Nephron progenitor cell (in vitro differentiated cells): ENCODE measurements at regions not wholly inside any gene's neighbourhood (a gene's known extent, or its start where the extent isn't known, plus 50 kb on each side); places are given as distances from the start of the nearest gene placed in this dataset.
A peak's percentile ranks its signal among the peaks of the same experiment; 100 is the strongest.

ENCODE experiments used
- DNase-seq: peaks from one replicate; pipeline ENCODE4 v3.0.0; 2021
- H3K27ac Mint-ChIP-seq: 2 replicates; pipeline ENCODE4 v1.8.0; 2021; ENCODE audit warnings: mild to moderate bottlenecking, moderate library complexity, mixed read lengths
- H3K27me3 Mint-ChIP-seq: 2 replicates; pipeline ENCODE4 v1.8.0; 2021; ENCODE audit warnings: mild to moderate bottlenecking, low read depth, mixed read lengths; ENCODE audit not compliant: poor library complexity
- H3K36me3 Mint-ChIP-seq: 2 replicates; pipeline ENCODE4 v1.8.0; 2021; ENCODE audit warnings: low read depth, mixed read lengths
- H3K4me1 Mint-ChIP-seq: 2 replicates; pipeline ENCODE4 v1.8.0; 2021; ENCODE audit warnings: mixed read lengths
- H3K4me3 Mint-ChIP-seq: 2 replicates; pipeline ENCODE4 v1.8.0; 2021; ENCODE audit warnings: mild to moderate bottlenecking, moderate library complexity, mixed read lengths
- H3K9me3 Mint-ChIP-seq: 2 replicates; pipeline ENCODE4 v1.8.0; 2021; ENCODE audit warnings: mild to moderate bottlenecking, moderate library complexity, mixed read lengths
- CTCF ChIP-seq: fragments of 200-600 bp; sonication (generic); IDR thresholded peaks from 2 replicates; pipeline ENCODE4 v1.5.0; 2021; ENCODE audit warnings: antibody characterized with exemption

GRCh38 chr2:45330108-45330507 lies 281.0 kb downstream of the SRBD1 start:
- peaks cover 8% of the 10 kb centered on the region for H3K9me3 Mint-ChIP-seq
- H3K4me1 Mint-ChIP-seq: peaks cover 72% of the 10 kb centered on the region
- no peak for DNase-seq
- peak overlapping the region; percentile 15 for H3K27ac Mint-ChIP-seq
- peaks cover 6% of the 10 kb centered on the region for H3K36me3 Mint-ChIP-seq
- no peak overlapping the region for H3K4me3 Mint-ChIP-seq
- TF ChIP-seq CTCF: no peak
- no peaks in the 10 kb centered on the region for H3K27me3 Mint-ChIP-seq

GRCh38 chr2:45329045-45329677 lies 281.9 kb downstream of the SRBD1 start:
- H3K4me3 Mint-ChIP-seq: peak overlapping the region; percentile 2
- H3K36me3 Mint-ChIP-seq: peaks cover 6% of the 10 kb centered on the region
- H3K9me3 Mint-ChIP-seq: peaks cover 16% of the 10 kb centered on the region
- no peaks in the 10 kb centered on the region for H3K27me3 Mint-ChIP-seq
- no peak for TF ChIP-seq CTCF
- H3K27ac Mint-ChIP-seq: peak overlapping the region; percentile 77
- no peak for DNase-seq
- peaks cover 64% of the 10 kb centered on the region for H3K4me1 Mint-ChIP-seq

GRCh38 chr2:45328264-45328870 lies 282.7 kb downstream of the SRBD1 start:
- Mint-ChIP-seq H3K36me3 (peaks cover 12% of the 10 kb centered on the region), H3K27ac (peak overlapping the region; percentile 15), H3K9me3 (peaks cover 24% of the 10 kb centered on the region), H3K27me3 (peaks cover under 1% of the 10 kb centered on the region), H3K4me1 (peaks cover 56% of the 10 kb centered on the region), H3K4me3 (no peak overlapping the region)
- no peak for TF ChIP-seq CTCF
- no peak for DNase-seq

- Mint-ChIP-seq H3K4me3 (no peak overlapping the region), H3K36me3 (peaks cover 12% of the 10 kb centered on the region), H3K27ac (no peak overlapping the region), H3K9me3 (peaks cover 28% of the 10 kb centered on the region), H3K27me3 (peaks cover 9% of the 10 kb centered on the region), H3K4me1 (peaks cover 6% of the 10 kb centered on the region)
- no peak for DNase-seq
- TF ChIP-seq CTCF: no peak
Observed at GRCh38 chr2:45323344-45323743, 287.7 kb downstream of the SRBD1 start.

- H3K4me1 Mint-ChIP-seq: no peaks in the 10 kb centered on the region
- no peak overlapping the region for H3K4me3 Mint-ChIP-seq
- H3K9me3 Mint-ChIP-seq: peaks cover 28% of the 10 kb centered on the region
- H3K27me3 Mint-ChIP-seq: peaks cover 11% of the 10 kb centered on the region
- peaks cover 6% of the 10 kb centered on the region for H3K36me3 Mint-ChIP-seq
- no peak for TF ChIP-seq CTCF
- H3K27ac Mint-ChIP-seq: no peak overlapping the region
- no peak for DNase-seq
Observed at GRCh38 chr2:45320956-45321355, 290.1 kb downstream of the SRBD1 start.
